Liver (tissue), 3 donors: ENCODE measurements at regions not wholly inside any gene's neighbourhood (a gene's known extent, or its start where the extent isn't known, plus 50 kb on each side); places are given as distances from the start of the nearest gene placed in this dataset.

Experiments
- CTCF ChIP-seq: fragments of 150-350 bp; IDR thresholded peaks from 2 replicates; pipeline ENCODE4 v1.5.1; 2017; ENCODE audit warnings: improper control_type of control experiment, low read depth, low read length; ENCODE audit not compliant: missing input control
- NR2F2 ChIP-seq: IDR thresholded peaks from 2 replicates; pipeline ENCODE4 v1.6.1; 2016; ENCODE audit warnings: antibody characterized with exemption
- REST ChIP-seq: IDR thresholded peaks from 2 replicates; pipeline ENCODE4 v1.6.1; 2016; ENCODE audit warnings: antibody characterized with exemption, mild to moderate bottlenecking
- donor health status: healthy.
- donor health status: healthy.

DNA sequence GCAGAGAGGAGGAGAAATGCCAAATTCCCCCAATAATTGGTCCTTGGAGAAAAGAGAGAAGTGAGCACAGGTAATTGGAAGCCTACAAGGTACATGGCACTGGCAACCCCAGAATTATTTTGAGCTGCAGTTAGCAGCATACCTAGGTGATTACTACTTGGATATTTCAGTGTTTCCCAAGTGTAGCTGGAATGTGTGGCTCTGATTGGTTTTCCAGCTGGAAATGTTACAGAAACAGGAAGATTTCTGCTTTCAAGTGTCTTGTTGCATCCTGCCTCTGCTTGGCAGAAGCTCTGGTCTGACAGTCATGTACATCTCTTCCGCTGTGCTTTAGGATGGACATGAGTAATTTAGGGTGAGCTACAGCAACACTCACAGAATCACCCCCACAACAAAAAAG, 262.1 kb downstream of the ENC1 start:
- TF ChIP-seq CTCF (no peak), NR2F2 (no peak), REST (no peak)
